Spleen (tissue), 7 donors: ENCODE measurements at regions not wholly inside any gene's neighbourhood (a gene's known extent, or its start where the extent isn't known, plus 50 kb on each side); places are given as distances from the start of the nearest gene placed in this dataset.

Experiments used
- CTCF ChIP-seq, 11 experiments: fragments of 200-600 bp in 7 of 11; fragments of 450-650 bp in 4 of 11; sonication (generic) in 4 of 11; IDR thresholded peaks in 8 of 11; conservative IDR thresholded peaks in 3 of 11; 1 replicate in 7 of 11; 2 replicates in 4 of 11; pipeline versions ENCODE4 v1.4.0 to v1.8.0; 2016 to 2021; ENCODE audit warnings: antibody characterized with exemption in 11 of 11, inconsistent platforms in 4 of 11, mild to moderate bottlenecking in 1 of 11
- POLR2AphosphoS5 ChIP-seq, 3 donors: sonication (generic); formaldehyde crosslinking; IDR thresholded peaks; one replicate each; pipeline ENCODE4 v1.5.1; 2017; ENCODE audit warnings: antibody characterized with exemption in 3 of 3
- donor health status: DM: no; HTN: no; CAD: no; lungs with moderate emphysema.
- donor health status: DM: no; HTN: no; CAD: no.
- donor health status: DM: no; HTN: no; CAD: no.

- TF ChIP-seq CTCF (IDR thresholded peaks at IDR 0.05 in 8 of 11, conservative IDR thresholded peaks at IDR 0.05 in 3 of 11) (no peak), POLR2AphosphoS5 (IDR thresholded peaks at IDR 0.05) (no peak)
Measured at GRCh38 chr15:61411902-61412510, 182.9 kb upstream of the RORA start.
